ENCODE measurements at regions not wholly inside any gene's neighbourhood (a gene's known extent, or its start where the extent isn't known, plus 50 kb on each side); places are given as distances from the start of the nearest gene placed in this dataset.

GRCh38 chr3:35078780-35079179 is 560.5 kb upstream of the ARPP21 start:
- Histone ChIP-seq H3K9me3 (ENCODE audit: control insufficient read depth, low read length) (peaks cover 3% of the 10 kb centered on the region), H2BK15ac (ENCODE audit: low read depth, poor library complexity, severe bottlenecking) (no peak overlapping the region), H4K91ac (ENCODE audit: low read length) (no peak overlapping the region), H3K79me1 (replicated peaks; ENCODE audit: low read length, poor library complexity, severe bottlenecking) (no peaks in the 10 kb centered on the region), H3K27ac (ENCODE audit: low read length, poor library complexity, severe bottlenecking) (no peak overlapping the region), H2AK5ac (ENCODE audit: low read length, severe bottlenecking) (no peak overlapping the region), H2BK120ac (ENCODE audit: low read depth, low read length) (no peak overlapping the region), H3K4me1 (ENCODE audit: control insufficient read depth, insufficient read depth, low read depth, low read length) (no peaks in the 10 kb centered on the region), H3K14ac (ENCODE audit: low read length in 2 of 2) (no peak overlapping the region), H3K18ac (ENCODE audit: low read depth in 1 of 2, low read length in 2 of 2) (no peak overlapping the region), H3K36me3 (ENCODE audit: control insufficient read depth in 1 of 2, insufficient read depth in 2 of 2, low read depth in 1 of 2, low read length in 2 of 2) (no peaks in the 10 kb centered on the region), H3K27me3 (ENCODE audit: control insufficient read depth in 1 of 2, insufficient read depth in 1 of 2, low read length in 2 of 2) (no peaks in the 10 kb centered on the region), H3K23ac (ENCODE audit: low read length in 2 of 2) (no peak overlapping the region), H2BK5ac (ENCODE audit: low read depth, low read length, poor library complexity, severe bottlenecking) (no peak overlapping the region), H3K4me2 (ENCODE audit: low read length, poor library complexity, severe bottlenecking) (no peak overlapping the region), H4K8ac (ENCODE audit: low read length) (no peak overlapping the region), H3K9ac (ENCODE audit: low read length) (no peak overlapping the region), H2AFZ (ENCODE audit: low read depth, low read length) (no peak overlapping the region), H3K4ac (ENCODE audit: low read depth in 1 of 2, low read length in 2 of 2) (no peak overlapping the region), H2BK12ac (ENCODE audit: low read length in 2 of 2) (no peak overlapping the region), H3K4me3 (ENCODE audit: insufficient read depth in 1 of 2, low read depth in 1 of 2, low read length in 2 of 2) (no peak overlapping the region)
- DNase-seq, result no peak
- whole genome bisulfite sequencing, result 78% methylated on average over 2 of the region's 2 CpGs

GRCh38 chr3:35079403-35079802 is 559.9 kb upstream of the ARPP21 start:
- Histone ChIP-seq H2BK5ac (ENCODE audit: low read depth, low read length, poor library complexity, severe bottlenecking) (no peak overlapping the region), H2AK5ac (ENCODE audit: low read length, severe bottlenecking) (no peak overlapping the region), H2BK15ac (ENCODE audit: low read depth, poor library complexity, severe bottlenecking) (no peak overlapping the region), H3K4me1 (ENCODE audit: control insufficient read depth, insufficient read depth, low read depth, low read length) (no peaks in the 10 kb centered on the region), H2BK12ac (ENCODE audit: low read length in 2 of 2) (no peak overlapping the region), H3K18ac (ENCODE audit: low read depth in 1 of 2, low read length in 2 of 2) (no peak overlapping the region), H3K23ac (ENCODE audit: low read length in 2 of 2) (no peak overlapping the region), H3K27ac (ENCODE audit: low read length, poor library complexity, severe bottlenecking) (no peak overlapping the region), H2BK120ac (ENCODE audit: low read depth, low read length) (no peak overlapping the region), H3K4ac (ENCODE audit: low read depth in 1 of 2, low read length in 2 of 2) (no peak overlapping the region), H3K4me3 (ENCODE audit: insufficient read depth in 1 of 2, low read depth in 1 of 2, low read length in 2 of 2) (no peak overlapping the region), H3K14ac (ENCODE audit: low read length in 2 of 2) (no peak overlapping the region), H3K36me3 (ENCODE audit: control insufficient read depth in 1 of 2, insufficient read depth in 2 of 2, low read depth in 1 of 2, low read length in 2 of 2) (no peaks in the 10 kb centered on the region), H4K91ac (ENCODE audit: low read length) (no peak overlapping the region), H3K27me3 (ENCODE audit: control insufficient read depth in 1 of 2, insufficient read depth in 1 of 2, low read length in 2 of 2) (no peaks in the 10 kb centered on the region), H3K79me1 (replicated peaks; ENCODE audit: low read length, poor library complexity, severe bottlenecking) (no peaks in the 10 kb centered on the region), H3K9me3 (ENCODE audit: control insufficient read depth, low read length) (peaks cover 5% of the 10 kb centered on the region), H2AFZ (ENCODE audit: low read depth, low read length) (no peak overlapping the region), H3K4me2 (ENCODE audit: low read length, poor library complexity, severe bottlenecking) (no peak overlapping the region), H3K9ac (ENCODE audit: low read length) (no peak overlapping the region), H4K8ac (ENCODE audit: low read length) (no peak overlapping the region)
- no peak for DNase-seq
- WGBS, result 60% methylated on average over 1 of the region's 1 CpG

DNA sequence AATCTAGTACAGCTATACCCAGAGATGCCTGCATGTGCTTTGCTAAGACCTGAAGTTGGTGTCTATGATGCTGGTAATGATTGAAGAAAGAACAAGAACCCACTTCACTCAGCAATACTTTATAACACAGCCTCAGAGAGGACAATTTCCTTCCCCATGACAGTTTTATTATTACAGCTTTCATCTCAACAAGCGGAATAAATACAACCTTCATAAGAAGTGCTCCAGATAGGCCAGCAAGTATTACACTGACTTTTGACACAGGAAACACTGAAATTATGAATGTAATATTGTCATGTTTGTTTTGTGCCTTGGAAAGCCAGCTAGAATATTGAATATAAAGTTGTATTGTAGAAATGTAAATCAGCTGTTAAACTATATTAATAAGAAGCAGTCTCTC is 557.4 kb upstream of the ARPP21 start:
- H3K27me3 ChIP-seq (ENCODE audit: control insufficient read depth in 1 of 2, insufficient read depth in 1 of 2, low read length in 2 of 2), result no peaks in the 10 kb centered on the region
- H3K27ac ChIP-seq (ENCODE audit: low read length, poor library complexity, severe bottlenecking), result no peak overlapping the region
- no peak overlapping the region for H3K4me3 ChIP-seq (ENCODE audit: insufficient read depth in 1 of 2, low read depth in 1 of 2, low read length in 2 of 2)
- no peak overlapping the region for H2BK5ac ChIP-seq (ENCODE audit: low read depth, low read length, poor library complexity, severe bottlenecking)
- H2BK120ac ChIP-seq (ENCODE audit: low read depth, low read length), result no peak overlapping the region
- no peak overlapping the region for H3K23ac ChIP-seq (ENCODE audit: low read length in 2 of 2)
- no peaks in the 10 kb centered on the region for H3K79me1 ChIP-seq (replicated peaks; ENCODE audit: low read length, poor library complexity, severe bottlenecking)
- no peaks in the 10 kb centered on the region for H3K4me1 ChIP-seq (ENCODE audit: control insufficient read depth, insufficient read depth, low read depth, low read length)
- no peak overlapping the region for H2BK12ac ChIP-seq (ENCODE audit: low read length in 2 of 2)
- no peak overlapping the region for H2AFZ ChIP-seq (ENCODE audit: low read depth, low read length)
- no peak overlapping the region for H2BK15ac ChIP-seq (ENCODE audit: low read depth, poor library complexity, severe bottlenecking)
- no peaks in the 10 kb centered on the region for H3K36me3 ChIP-seq (ENCODE audit: control insufficient read depth in 1 of 2, insufficient read depth in 2 of 2, low read depth in 1 of 2, low read length in 2 of 2)
- no peak overlapping the region for H3K18ac ChIP-seq (ENCODE audit: low read depth in 1 of 2, low read length in 2 of 2)
- 67% methylated on average over 1 of the region's 1 CpG for WGBS
- H4K8ac ChIP-seq (ENCODE audit: low read length), result no peak overlapping the region
- H4K91ac ChIP-seq (ENCODE audit: low read length), result no peak overlapping the region
- no peak overlapping the region for H2AK5ac ChIP-seq (ENCODE audit: low read length, severe bottlenecking)
- DNase-seq, result no peak
- H3K9ac ChIP-seq (ENCODE audit: low read length), result no peak overlapping the region
- no peak overlapping the region for H3K4me2 ChIP-seq (ENCODE audit: low read length, poor library complexity, severe bottlenecking)
- no peak overlapping the region for H3K14ac ChIP-seq (ENCODE audit: low read length in 2 of 2)
- H3K9me3 ChIP-seq (ENCODE audit: control insufficient read depth, low read length), result peaks cover 16% of the 10 kb centered on the region
- no peak overlapping the region for H3K4ac ChIP-seq (ENCODE audit: low read depth in 1 of 2, low read length in 2 of 2)

DNA sequence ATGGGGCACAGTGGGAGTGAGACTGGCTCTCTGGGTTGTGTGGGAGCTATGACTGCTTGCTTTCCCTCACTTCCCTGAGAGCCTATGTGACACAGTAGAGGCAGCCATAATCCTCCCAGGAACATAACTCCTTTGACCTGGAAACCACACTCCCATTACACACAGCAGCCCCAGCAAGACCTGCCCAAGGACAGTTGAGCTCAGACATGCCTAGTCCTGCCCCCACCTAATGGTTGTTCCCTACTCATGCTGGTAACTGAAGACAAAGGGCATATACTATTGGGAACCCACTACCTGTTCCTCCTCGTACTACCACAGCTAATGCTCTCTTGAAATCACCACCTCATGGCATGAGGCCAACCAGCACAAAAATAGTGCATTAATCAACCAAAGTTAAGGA is 550.4 kb upstream of the ARPP21 start:
- H2BK12ac ChIP-seq (ENCODE audit: low read length in 2 of 2), result no peak overlapping the region
- H2AK5ac ChIP-seq (ENCODE audit: low read length, severe bottlenecking), result no peak overlapping the region
- no peak overlapping the region for H2BK15ac ChIP-seq (ENCODE audit: low read depth, poor library complexity, severe bottlenecking)
- 60% methylated on average over 1 of the region's 1 CpG for WGBS
- DNase-seq, result no peak
- no peak overlapping the region for H4K8ac ChIP-seq (ENCODE audit: low read length)
- no peak overlapping the region for H3K14ac ChIP-seq (ENCODE audit: low read length in 2 of 2)
- H3K4me3 ChIP-seq (ENCODE audit: insufficient read depth in 1 of 2, low read depth in 1 of 2, low read length in 2 of 2), result no peak overlapping the region
- H4K91ac ChIP-seq (ENCODE audit: low read length), result no peak overlapping the region
- no peak overlapping the region for H3K4ac ChIP-seq (ENCODE audit: low read depth in 1 of 2, low read length in 2 of 2)
- H3K23ac ChIP-seq (ENCODE audit: low read length in 2 of 2), result no peak overlapping the region
- no peak overlapping the region for H3K27ac ChIP-seq (ENCODE audit: low read length, poor library complexity, severe bottlenecking)
- H3K4me1 ChIP-seq (ENCODE audit: control insufficient read depth, insufficient read depth, low read depth, low read length), result no peaks in the 10 kb centered on the region
- no peak overlapping the region for H3K4me2 ChIP-seq (ENCODE audit: low read length, poor library complexity, severe bottlenecking)
- no peak overlapping the region for H2BK5ac ChIP-seq (ENCODE audit: low read depth, low read length, poor library complexity, severe bottlenecking)
- no peak overlapping the region for H2AFZ ChIP-seq (ENCODE audit: low read depth, low read length)
- H3K36me3 ChIP-seq (ENCODE audit: control insufficient read depth in 1 of 2, insufficient read depth in 2 of 2, low read depth in 1 of 2, low read length in 2 of 2), result no peaks in the 10 kb centered on the region
- no peak overlapping the region for H3K9ac ChIP-seq (ENCODE audit: low read length)
- H3K18ac ChIP-seq (ENCODE audit: low read depth in 1 of 2, low read length in 2 of 2), result no peak overlapping the region
- no peaks in the 10 kb centered on the region for H3K79me1 ChIP-seq (replicated peaks; ENCODE audit: low read length, poor library complexity, severe bottlenecking)
- no peak overlapping the region for H2BK120ac ChIP-seq (ENCODE audit: low read depth, low read length)
- peaks cover 43% of the 10 kb centered on the region for H3K9me3 ChIP-seq (ENCODE audit: control insufficient read depth, low read length)
- no peaks in the 10 kb centered on the region for H3K27me3 ChIP-seq (ENCODE audit: control insufficient read depth in 1 of 2, insufficient read depth in 1 of 2, low read length in 2 of 2)

Measured in mesenchymal stem cell (in vitro differentiated cells and primary cell).